Endothelial cell of umbilical vein (primary cell): ENCODE measurements at regions not wholly inside any gene's neighbourhood (a gene's known extent, or its start where the extent isn't known, plus 50 kb on each side); places are given as distances from the start of the nearest gene placed in this dataset.

Experiments used
- BruUV-seq: library from RNA; stranded (reverse); fragments of 400-500 nt; replicated peaks from 2 replicates; lab custom pipeline; 2021; lab: Mats Ljungman, UMichigan
- CTCF ChIA-PET: fragments of 300-600, 350-600 bp; sonication (Branson Sonifier 250); formaldehyde crosslinking; loops from one replicate; lab custom pipeline; 2021; ENCODE audit warnings: antibody characterized with exemption, inconsistent platforms; lab: Charles Lee
- POLR2A ChIA-PET: fragments of 300-600, 350-600 bp; sonication (Branson Sonifier 250); formaldehyde crosslinking; loops from one replicate; lab custom pipeline; 2021; ENCODE audit warnings: antibody characterized with exemption, inconsistent platforms; lab: Charles Lee
- DNase-seq: peaks from one replicate; pipeline ENCODE4 v3.0.0-alpha.2; 2011; ENCODE audit warnings: low read depth, low spot score
- FAIRE-seq: peaks from 2 replicates; lab custom pipeline; 2011; peaks lifted over from hg19 to GRCh38; lab: Jason Lieb, UNC
- H2AFZ ChIP-seq: 2 replicates; pipeline ENCODE4 v1.6.0; 2012; ENCODE audit warnings: low read depth, low read length, control low read depth, inconsistent platforms
- H3K27ac ChIP-seq: 2 replicates; pipeline ENCODE4 v1.5.1; 2011; ENCODE audit warnings: low read depth, mild to moderate bottlenecking, control low read depth, low read length, moderate library complexity; ENCODE audit not compliant: insufficient read depth
- H3K27me3 ChIP-seq, 2 experiments: 2 replicates each; pipeline versions ENCODE4 v1.6.0 to v1.6.1; 2011; ENCODE audit warnings: low read length in 2 of 2, mixed read lengths in 1 of 2; ENCODE audit not compliant: control insufficient read depth in 2 of 2, insufficient read depth in 2 of 2
- H3K36me3 ChIP-seq, 2 experiments: 2 replicates in 1 of 2; 3 replicates in 1 of 2; pipeline ENCODE4 v1.5.1; 2011; ENCODE audit warnings: low read length in 2 of 2, mild to moderate bottlenecking in 1 of 2, moderate library complexity in 1 of 2; ENCODE audit not compliant: control insufficient read depth in 2 of 2, insufficient read depth in 2 of 2; ENCODE audit errors: extremely low read depth in 1 of 2
- H3K4me1 ChIP-seq: 3 replicates; pipeline ENCODE4 v1.5.1; 2011; ENCODE audit warnings: mild to moderate bottlenecking, low read length; ENCODE audit not compliant: control insufficient read depth, insufficient read depth; ENCODE audit errors: extremely low read depth
- H3K4me2 ChIP-seq: 2 replicates; pipeline ENCODE4 v1.6.1; 2011; ENCODE audit warnings: low read length, control low read depth, mixed read lengths; ENCODE audit not compliant: insufficient read depth
- H3K4me3 ChIP-seq, 3 experiments: fragments of 200-600 bp in 1 of 3; sonication (generic), shearing (Covaris generic) in 1 of 3; replicated peaks in 1 of 3; 2 replicates each; pipeline ENCODE4 v1.5.1; 2011 to 2016; ENCODE audit warnings: control low read depth in 3 of 3, low read length in 3 of 3, mild to moderate bottlenecking in 2 of 3, inconsistent platforms in 1 of 3, low read depth in 1 of 3, moderate library complexity in 1 of 3; ENCODE audit not compliant: insufficient read depth in 1 of 3
- H3K79me2 ChIP-seq: 2 replicates; pipeline ENCODE4 v1.6.0; 2012; ENCODE audit warnings: low read length, inconsistent platforms; ENCODE audit not compliant: control insufficient read depth, insufficient read depth
- H3K9ac ChIP-seq: replicated peaks from 2 replicates; pipeline ENCODE3; 2011; ENCODE audit warnings: low read length, control low read depth; ENCODE audit not compliant: insufficient read depth; ENCODE audit errors: extremely low read depth
- H3K9me1 ChIP-seq: replicated peaks from 3 replicates; pipeline ENCODE4 v1.6.0; 2011; ENCODE audit warnings: mild to moderate bottlenecking, low read length; ENCODE audit not compliant: control insufficient read depth, insufficient read depth; ENCODE audit errors: extremely low read depth
- H3K9me3 ChIP-seq: replicated peaks from 2 replicates; pipeline ENCODE4 v1.5.1; 2012; ENCODE audit warnings: low read length, inconsistent platforms; ENCODE audit not compliant: control insufficient read depth, insufficient read depth
- H4K20me1 ChIP-seq: replicated peaks from 2 replicates; pipeline ENCODE3; 2011; ENCODE audit warnings: mild to moderate bottlenecking, low read length; ENCODE audit not compliant: control insufficient read depth, insufficient read depth; ENCODE audit errors: extremely low read depth
- EZH2 ChIP-seq: IDR thresholded peaks from 2 replicates; pipeline ENCODE4 v1.6.1; 2012; ENCODE audit warnings: borderline replicate concordance, low read depth, mild to moderate bottlenecking, moderate library complexity, low read length, inconsistent platforms; ENCODE audit not compliant: severe bottlenecking
- FOS ChIP-seq: IDR thresholded peaks from 2 replicates; pipeline ENCODE4 v1.6.1; 2011; ENCODE audit warnings: mild to moderate bottlenecking, low read length, moderate library complexity, borderline replicate concordance; ENCODE audit not compliant: insufficient read depth
- GATA2 ChIP-seq: IDR thresholded peaks from 2 replicates; pipeline ENCODE4 v1.7.0; 2011; ENCODE audit warnings: low read depth, mild to moderate bottlenecking, moderate library complexity, mixed read lengths, low read length; ENCODE audit not compliant: insufficient read length, insufficient read depth
- JUN ChIP-seq: IDR thresholded peaks from 2 replicates; pipeline ENCODE4 v1.6.1; 2011; ENCODE audit warnings: borderline replicate concordance, low read depth; ENCODE audit not compliant: insufficient read length, insufficient read depth
- MYC ChIP-seq: IDR thresholded peaks from one replicate; pipeline ENCODE4 v1.6.1; 2011; ENCODE audit warnings: mild to moderate bottlenecking, low read depth, low read length
- POLR2A ChIP-seq: IDR thresholded peaks from 2 replicates; pipeline ENCODE4 v1.6.1; 2012; ENCODE audit warnings: low read depth, mild to moderate bottlenecking, control low read depth, low read length
- POLR2AphosphoS5 ChIP-seq: IDR thresholded peaks from 2 replicates; pipeline ENCODE4 v1.6.1; 2012; ENCODE audit warnings: low read depth, mild to moderate bottlenecking, control low read depth, low read length, moderate library complexity; ENCODE audit not compliant: insufficient read depth
- dilution Hi-C: fragments of 300-500 bp; cut with MboI; formaldehyde crosslinking; loops from one replicate; pipeline ENCODE4 v1.15.0; 2019; ENCODE audit warnings: low sequenced_read_pairs; ENCODE audit not compliant: extremely low pct_ligation_motif_present
- intact Hi-C: fragments of 100-400 bp; cut with micrococcal nuclease; formaldehyde crosslinking; loops from one replicate; pipeline ENCODE4 v1.10.0; 2022
- TF ChIP-seq, protein P1 (sequence below), 2 donors: IDR thresholded peaks; 1 replicate in 1 of 2; 2 replicates in 1 of 2; pipeline ENCODE4 v1.5.1; 2011; ENCODE audit warnings: low read length in 2 of 2, mild to moderate bottlenecking in 2 of 2, moderate library complexity in 2 of 2, control low read depth in 1 of 2, inconsistent platforms in 1 of 2, low read depth in 1 of 2; ENCODE audit not compliant: insufficient read depth in 1 of 2; ENCODE audit errors: extremely low read depth in 1 of 2
- TF ChIP-seq, protein P2 (sequence below): IDR thresholded peaks from 2 replicates; pipeline ENCODE4 v1.6.1; 2011; ENCODE audit not compliant: insufficient read depth, insufficient read length

DNA sequence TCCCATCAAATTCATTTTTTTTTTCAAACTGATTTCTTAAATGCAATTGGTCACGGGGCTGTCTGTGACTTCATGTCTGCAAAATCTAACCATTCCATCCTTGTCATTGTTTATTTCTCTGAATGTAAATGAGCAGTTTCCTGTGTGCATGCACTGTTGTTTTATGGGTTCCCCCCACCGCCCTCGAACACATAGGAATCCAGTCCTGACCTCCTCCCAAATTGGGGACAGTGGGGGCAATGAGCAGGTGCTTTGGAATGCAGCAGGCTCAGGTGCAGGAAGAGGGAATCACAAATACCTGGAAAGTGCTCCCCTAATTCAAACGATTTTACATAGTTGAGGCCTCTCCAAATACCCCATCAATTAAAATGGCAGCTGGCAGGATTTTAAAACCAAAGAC is 62.6 kb upstream of the ESRRB start:
- POLR2A ChIA-PET = no interaction called here

More for the DNA sequence above, 62.6 kb upstream of the ESRRB start:
- dilution Hi-C loops = no loop called here
- no peaks in the 10 kb centered on the region for H3K36me3 ChIP-seq
- DNase-seq = no peak
- no peak overlapping the region for H3K27ac ChIP-seq
- H3K79me2 ChIP-seq = no peaks in the 10 kb centered on the region
- FAIRE-seq = no peak
- no peaks in the 10 kb centered on the region for H3K9me3 ChIP-seq
- CTCF ChIA-PET = no interaction called here
- no peak overlapping the region for H3K4me2 ChIP-seq
- H4K20me1 ChIP-seq = no peaks in the 10 kb centered on the region
- BruUV-seq = no TSS peak
- H2AFZ ChIP-seq = no peak overlapping the region
- TF ChIP-seq POLR2AphosphoS5 (no peak), EZH2 (no peak), MYC (no peak), GATA2 (no peak), POLR2A (no peak), JUN (no peak), FOS (no peak)
- TF ChIP-seq, protein P1, sequence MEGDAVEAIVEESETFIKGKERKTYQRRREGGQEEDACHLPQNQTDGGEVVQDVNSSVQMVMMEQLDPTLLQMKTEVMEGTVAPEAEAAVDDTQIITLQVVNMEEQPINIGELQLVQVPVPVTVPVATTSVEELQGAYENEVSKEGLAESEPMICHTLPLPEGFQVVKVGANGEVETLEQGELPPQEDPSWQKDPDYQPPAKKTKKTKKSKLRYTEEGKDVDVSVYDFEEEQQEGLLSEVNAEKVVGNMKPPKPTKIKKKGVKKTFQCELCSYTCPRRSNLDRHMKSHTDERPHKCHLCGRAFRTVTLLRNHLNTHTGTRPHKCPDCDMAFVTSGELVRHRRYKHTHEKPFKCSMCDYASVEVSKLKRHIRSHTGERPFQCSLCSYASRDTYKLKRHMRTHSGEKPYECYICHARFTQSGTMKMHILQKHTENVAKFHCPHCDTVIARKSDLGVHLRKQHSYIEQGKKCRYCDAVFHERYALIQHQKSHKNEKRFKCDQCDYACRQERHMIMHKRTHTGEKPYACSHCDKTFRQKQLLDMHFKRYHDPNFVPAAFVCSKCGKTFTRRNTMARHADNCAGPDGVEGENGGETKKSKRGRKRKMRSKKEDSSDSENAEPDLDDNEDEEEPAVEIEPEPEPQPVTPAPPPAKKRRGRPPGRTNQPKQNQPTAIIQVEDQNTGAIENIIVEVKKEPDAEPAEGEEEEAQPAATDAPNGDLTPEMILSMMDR (IDR thresholded peaks at IDR 0.05; ENCODE audit: extremely low read depth in 1 of 2, insufficient read depth in 1 of 2, low read depth in 1 of 2, low read length in 2 of 2) = no peak
- TF ChIP-seq, protein P2, sequence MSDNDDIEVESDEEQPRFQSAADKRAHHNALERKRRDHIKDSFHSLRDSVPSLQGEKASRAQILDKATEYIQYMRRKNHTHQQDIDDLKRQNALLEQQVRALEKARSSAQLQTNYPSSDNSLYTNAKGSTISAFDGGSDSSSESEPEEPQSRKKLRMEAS = no peak
- H3K27me3 ChIP-seq = peaks cover 40 to 56% of the 10 kb centered on the region in 2 experiments
- H3K9ac ChIP-seq = no peak overlapping the region
- no peak overlapping the region for H3K4me3 ChIP-seq
- H3K4me1 ChIP-seq = no peaks in the 10 kb centered on the region
- H3K9me1 ChIP-seq = no peaks in the 10 kb centered on the region
- intact Hi-C loops = no loop called here
